ENCODE measurements at regions not wholly inside any gene's neighbourhood (a gene's known extent, or its start where the extent isn't known, plus 50 kb on each side); places are given as distances from the start of the nearest gene placed in this dataset.

- no peaks in the 10 kb centered on the region for H3K4me1 ChIP-seq
- no peak overlapping the region for H3K27ac ChIP-seq
- no peaks in the 10 kb centered on the region for H3K27me3 ChIP-seq
- no peak for ATAC-seq
- H3K36me3 ChIP-seq, result no peaks in the 10 kb centered on the region
- DNase-seq, result no peak
- no peaks in the 10 kb centered on the region for H3K9me3 ChIP-seq
- TF ChIP-seq POLR2A (IDR thresholded peaks at IDR 0.05) (no peak), CTCF (IDR thresholded peaks at IDR 0.05) (no peak)
- intact Hi-C loops (cut with DNase I), result no loop called here
- H3K4me3 ChIP-seq, result no peak overlapping the region
Observed at GRCh38 chr6:23354004-23354403, 772.0 kb upstream of the NRSN1 start.

GRCh38 chr6:23357185-23357766 is 768.7 kb upstream of the NRSN1 start:
- TF ChIP-seq CTCF (IDR thresholded peaks at IDR 0.05) (no peak), POLR2A (IDR thresholded peaks at IDR 0.05) (no peak)
- no peak overlapping the region for H3K4me3 ChIP-seq
- H3K4me1 ChIP-seq, result no peaks in the 10 kb centered on the region
- ATAC-seq, result no peak
- intact Hi-C loops (cut with DNase I), result no loop called here
- WGBS, 4 donors, result 40 to 48% (median 43%) methylated on average over 2 of the region's 2 CpGs
- no peaks in the 10 kb centered on the region for H3K36me3 ChIP-seq
- no peak overlapping the region for H3K27ac ChIP-seq
- H3K27me3 ChIP-seq, result no peaks in the 10 kb centered on the region
- H3K9me3 ChIP-seq, result no peaks in the 10 kb centered on the region
- no peak for DNase-seq

GRCh38 chr6:23365732-23366131 is 760.3 kb upstream of the NRSN1 start:
- Histone ChIP-seq H3K4me1 (no peaks in the 10 kb centered on the region), H3K27ac (no peak overlapping the region), H3K9me3 (peaks cover 0 to 4% (median 0%) of the 10 kb centered on the region in 12 donors), H3K36me3 (no peaks in the 10 kb centered on the region), H3K27me3 (no peaks in the 10 kb centered on the region), H3K4me3 (no peak overlapping the region)
- TF ChIP-seq POLR2A (IDR thresholded peaks at IDR 0.05), result no peak
- no peak for TF ChIP-seq CTCF (IDR thresholded peaks at IDR 0.05)
- ATAC-seq (no peak), DNase-seq (no peak)
- 77 to 86% (median 78%) methylated on average over 1 of the region's 1 CpG for WGBS, 4 donors
- intact Hi-C loops (cut with DNase I), result no loop called here

- no peaks in the 10 kb centered on the region for H3K27me3 ChIP-seq
- no peaks in the 10 kb centered on the region for H3K36me3 ChIP-seq
- intact Hi-C loops (cut with DNase I), result no loop called here
- no peaks in the 10 kb centered on the region for H3K4me1 ChIP-seq
- DNase-seq (no peak), ATAC-seq (no peak)
- H3K9me3 ChIP-seq, result peaks cover 0 to 4% (median 0%) of the 10 kb centered on the region in 12 donors
- H3K4me3 ChIP-seq, result no peak overlapping the region
- 96 to 99% (median 97%) methylated on average over 1 of the region's 1 CpG for WGBS, 4 donors
- H3K27ac ChIP-seq, result no peak overlapping the region
- TF ChIP-seq CTCF (IDR thresholded peaks at IDR 0.05) (no peak), POLR2A (IDR thresholded peaks at IDR 0.05) (no peak)
Observed at GRCh38 chr6:23367311-23367710, 758.7 kb upstream of the NRSN1 start.
